ENCODE measurements at regions not wholly inside any gene's neighbourhood (a gene's known extent, or its start where the extent isn't known, plus 50 kb on each side); places are given as distances from the start of the nearest gene placed in this dataset.

GRCh38 chr1:86245566-86246190 is 89.1 kb upstream of the COL24A1 start:
- no peak for TF ChIP-seq ZFX (CRISPR knock-in tag; IDR thresholded peaks at IDR 0.05)
- no peak for TF ChIP-seq CTCF (IDR thresholded peaks at IDR 0.05 in 2 of 3, conservative IDR thresholded peaks at IDR 0.05 in 1 of 3; ENCODE audit: insufficient read depth in 2 of 3, low read depth in 1 of 3, low read length in 3 of 3)
- no peak for TF ChIP-seq SMAD4 (CRISPR knock-in tag; conservative IDR thresholded peaks at IDR 0.05)
- no peak for TF ChIP-seq POLR2AphosphoS5 (IDR thresholded peaks at IDR 0.05; ENCODE audit: control insufficient read depth, insufficient read depth, low read depth, low read length)
- TF ChIP-seq REST (IDR thresholded peaks at IDR 0.05; ENCODE audit: borderline replicate concordance): no peak
- no peak for TF ChIP-seq REST (CRISPR knock-in tag; IDR thresholded peaks at IDR 0.05; ENCODE audit: low read depth)
- TF ChIP-seq RBM14 (IDR thresholded peaks at IDR 0.05; ENCODE audit: borderline replicate concordance, insufficient read depth, low read depth, low read length): no peak
- TF ChIP-seq U2AF2 (optimal IDR thresholded peaks at IDR 0.05; ENCODE audit: low read depth, low read length): no peak
- no peak for TF ChIP-seq ELF4 (CRISPR knock-in tag; IDR thresholded peaks at IDR 0.05)
